Omental fat pad (tissue), 3 donors: ENCODE measurements at regions not wholly inside any gene's neighbourhood (a gene's known extent, or its start where the extent isn't known, plus 50 kb on each side); places are given as distances from the start of the nearest gene placed in this dataset.

Experiments used
- ATAC-seq: fragments of 150-250 bp; one replicate; pipeline ENCODE4 v1.9.1; 2016; ENCODE audit warnings: mild to moderate bottlenecking, moderate library complexity; ENCODE audit not compliant: low FRiP score
- DNase-seq: peaks from one replicate; pipeline ENCODE4 v3.0.0-alpha.2; 2019; ENCODE audit warnings: low spot score
- CTCF ChIP-seq, 3 donors: fragments of 450-650 bp; IDR thresholded peaks; one replicate each; pipeline ENCODE4 v1.5.1; 2016 to 2017; ENCODE audit warnings: antibody characterized with exemption in 3 of 3, mild to moderate bottlenecking in 3 of 3, moderate library complexity in 2 of 3

GRCh38 chr21:28464095-28464494, 528.6 kb downstream of the LTN1 start:
- TF ChIP-seq CTCF (IDR thresholded peaks at IDR 0.05) = no peak
- DNase-seq = no peak
- no peak for ATAC-seq

DNA sequence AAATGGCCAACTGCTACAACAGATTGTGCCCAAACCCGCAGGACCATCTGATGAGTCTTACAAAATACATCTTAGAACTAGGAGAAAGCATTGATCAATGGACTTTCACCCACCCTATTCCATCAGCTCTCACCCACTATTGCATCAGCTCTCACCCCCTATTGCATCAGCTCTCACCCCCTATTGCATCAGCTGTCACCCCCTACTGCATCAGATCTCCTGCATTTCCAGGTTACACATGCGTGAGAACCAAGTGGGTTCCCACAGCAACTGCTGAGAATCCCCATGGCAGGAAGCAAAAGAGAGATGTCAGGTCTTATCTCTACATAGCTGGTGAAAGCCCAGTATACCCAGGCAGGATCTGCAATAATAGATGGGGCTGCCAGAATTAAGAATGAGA, 533.5 kb downstream of the LTN1 start:
- no peak for DNase-seq
- ATAC-seq = no peak
- TF ChIP-seq CTCF (IDR thresholded peaks at IDR 0.05) = no peak

DNA sequence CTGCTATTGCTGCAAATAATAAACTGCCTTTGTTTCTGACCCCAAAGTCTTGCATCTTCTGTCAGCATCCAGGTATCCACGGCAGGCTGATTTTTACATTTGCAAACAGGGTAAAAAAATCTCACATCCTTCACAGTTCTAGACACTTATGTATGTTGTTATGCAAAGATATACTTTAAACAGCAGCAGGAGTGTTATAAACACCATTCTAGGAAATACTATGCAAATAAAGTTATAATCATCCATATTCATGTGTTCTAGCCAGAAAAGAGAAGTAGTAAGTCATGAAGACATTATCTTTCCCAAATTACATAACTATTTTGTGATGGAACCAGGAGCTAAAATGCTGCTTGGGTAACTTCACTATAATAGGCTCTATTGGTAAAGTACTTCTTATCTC, 534.2 kb downstream of the LTN1 start:
- no peak for TF ChIP-seq CTCF (IDR thresholded peaks at IDR 0.05)
- DNase-seq (no peak), ATAC-seq (no peak)

- DNase-seq (no peak), ATAC-seq (no peak)
- TF ChIP-seq CTCF (IDR thresholded peaks at IDR 0.05) = no peak
These were observed 537.5 kb downstream of the LTN1 start for GRCh38 chr21:28455253-28455600.

GRCh38 chr21:28454564-28455252, 538.0 kb downstream of the LTN1 start:
- ATAC-seq (no peak), DNase-seq (no peak)
- no peak for TF ChIP-seq CTCF (IDR thresholded peaks at IDR 0.05)

- DNase-seq = no peak
- no peak for ATAC-seq
- TF ChIP-seq CTCF (IDR thresholded peaks at IDR 0.05) = no peak
These were observed 545.2 kb downstream of the LTN1 start for GRCh38 chr21:28447462-28447861.

GRCh38 chr21:28445141-28445830, 547.4 kb downstream of the LTN1 start:
- no peak for DNase-seq
- TF ChIP-seq CTCF (IDR thresholded peaks at IDR 0.05) = no peak
- ATAC-seq = no peak
